WERI-Rb-1 (cell line): ENCODE measurements at regions not wholly inside any gene's neighbourhood (a gene's known extent, or its start where the extent isn't known, plus 50 kb on each side); places are given as distances from the start of the nearest gene placed in this dataset.
A peak's percentile ranks its signal among the peaks of the same experiment; 100 is the strongest.

Experiments used
- DNase-seq: peaks from one replicate; pipeline ENCODE4 v3.0.0-alpha.2; 2020
- H3K27ac ChIP-seq: fragments of 250-450 bp; sonication (Bioruptor Pico); 2 replicates; pipeline ENCODE4 v1.5.1; 2020; ENCODE audit warnings: mild to moderate bottlenecking, moderate library complexity
- H3K27me3 ChIP-seq: fragments of 250-450 bp; sonication (Bioruptor Pico); 2 replicates; pipeline ENCODE4 v1.5.1; 2021; ENCODE audit warnings: mild to moderate bottlenecking, low read depth, moderate library complexity; ENCODE audit not compliant: insufficient read depth, severe bottlenecking
- H3K36me3 ChIP-seq: fragments of 250-450 bp; sonication (Bioruptor Pico); 2 replicates; pipeline ENCODE4 v1.5.1; 2020; ENCODE audit warnings: mild to moderate bottlenecking, moderate library complexity
- H3K4me3 ChIP-seq: 2 replicates; pipeline ENCODE4 v1.5.1; 2011; ENCODE audit warnings: low read depth, mild to moderate bottlenecking, control low read depth, low read length
- H3K9me3 ChIP-seq: fragments of 250-450 bp; sonication (Bioruptor Pico); 2 replicates; pipeline ENCODE4 v1.5.1; 2021; ENCODE audit warnings: mild to moderate bottlenecking, moderate library complexity; ENCODE audit not compliant: severe bottlenecking
- CTCF ChIP-seq: IDR thresholded peaks from 2 replicates; pipeline ENCODE4 v1.5.1; 2011; ENCODE audit warnings: low read depth, mild to moderate bottlenecking, control low read depth, inconsistent platforms, low read length

GRCh38 chr9:88757406-88758010 lies 222.5 kb downstream of the NXNL2 start:
- H3K36me3 ChIP-seq = no peaks in the 10 kb centered on the region
- no peak overlapping the region for H3K27ac ChIP-seq
- no peaks in the 10 kb centered on the region for H3K9me3 ChIP-seq
- no peak overlapping the region for H3K4me3 ChIP-seq
- DNase-seq = no peak
- TF ChIP-seq CTCF = no peak
- H3K27me3 ChIP-seq = no peaks in the 10 kb centered on the region

DNA sequence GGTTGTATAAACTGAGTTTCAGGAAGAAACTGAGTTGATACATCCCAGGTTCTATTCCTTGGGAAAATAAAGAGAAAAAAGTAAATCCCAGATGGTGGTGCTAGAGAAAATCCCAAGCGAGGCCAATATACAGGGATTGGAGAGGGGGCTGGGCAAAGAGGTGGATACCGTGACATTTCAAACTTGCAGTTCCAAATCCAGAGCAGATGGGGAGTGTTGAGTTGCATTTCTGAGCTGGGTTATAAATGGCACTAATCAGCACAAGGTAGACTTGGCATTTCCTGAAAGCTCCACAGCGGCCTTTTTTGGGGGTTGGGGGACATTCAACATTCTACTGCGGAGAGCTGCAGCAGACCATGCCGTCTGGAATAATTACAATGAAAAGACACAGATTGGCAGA lies 224.4 kb downstream of the NXNL2 start:
- no peak overlapping the region for H3K4me3 ChIP-seq
- H3K27me3 ChIP-seq = no peaks in the 10 kb centered on the region
- H3K9me3 ChIP-seq = no peaks in the 10 kb centered on the region
- DNase-seq = peak; percentile 59
- peak; percentile 3; the same call in 1 of the 2 replicates for TF ChIP-seq CTCF
- H3K27ac ChIP-seq = peak overlapping the region; percentile 55
- H3K36me3 ChIP-seq = no peaks in the 10 kb centered on the region

DNA sequence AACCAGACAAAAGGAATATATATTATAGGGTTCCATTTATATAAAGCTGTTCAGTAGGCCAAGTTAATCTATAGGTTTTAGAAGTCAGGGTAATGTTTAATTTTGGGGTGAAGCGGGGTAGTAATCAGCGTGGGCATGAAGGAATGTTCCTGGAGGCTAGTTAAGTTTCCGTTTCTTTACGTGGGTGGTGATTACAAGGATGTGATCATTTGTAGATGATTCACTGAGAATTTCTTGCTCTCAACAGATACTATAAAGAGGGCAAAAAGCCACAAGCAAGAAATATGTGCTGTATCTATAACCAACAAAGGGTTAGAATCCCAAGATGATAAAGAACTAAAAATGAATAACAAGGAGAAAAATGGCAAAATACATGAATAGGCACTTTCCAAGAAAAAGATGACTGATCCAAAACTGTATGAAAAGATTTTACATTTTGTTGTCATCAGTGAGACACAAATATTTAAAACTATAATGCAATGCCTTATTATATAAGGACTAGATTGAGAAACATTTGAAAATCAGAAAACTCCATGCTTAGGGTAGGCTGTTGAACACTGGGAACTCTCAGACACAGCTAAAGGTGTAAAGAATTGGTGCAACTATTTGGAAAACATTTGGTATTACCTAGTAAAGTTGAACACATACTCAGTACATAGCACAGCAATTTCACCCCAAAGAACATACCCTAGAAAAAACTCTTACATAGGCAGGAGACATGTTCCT lies 224.3 kb upstream of the S1PR3 start:
- Histone ChIP-seq H3K4me3 (no peak overlapping the region), H3K9me3 (no peaks in the 10 kb centered on the region), H3K27me3 (no peaks in the 10 kb centered on the region), H3K27ac (no peak overlapping the region), H3K36me3 (no peaks in the 10 kb centered on the region)
- no peak for TF ChIP-seq CTCF
- DNase-seq = no peak

DNA sequence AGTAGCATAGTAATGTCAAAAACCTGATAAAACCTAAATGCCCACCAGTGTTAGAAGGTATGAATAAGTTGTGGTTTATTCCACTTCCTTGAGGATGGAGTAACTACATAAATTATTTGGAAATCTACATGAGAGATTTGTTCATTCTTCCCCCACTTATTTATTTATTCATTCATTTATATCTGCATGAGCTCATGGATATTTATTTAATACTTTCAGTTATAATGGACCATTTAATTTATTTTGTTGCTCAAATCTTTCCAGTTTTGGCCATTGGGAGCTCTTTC lies 223.8 kb upstream of the S1PR3 start:
- no peak for DNase-seq
- Histone ChIP-seq H3K9me3 (no peaks in the 10 kb centered on the region), H3K27ac (no peak overlapping the region), H3K36me3 (no peaks in the 10 kb centered on the region), H3K27me3 (no peaks in the 10 kb centered on the region), H3K4me3 (no peak overlapping the region)
- no peak for TF ChIP-seq CTCF

DNA sequence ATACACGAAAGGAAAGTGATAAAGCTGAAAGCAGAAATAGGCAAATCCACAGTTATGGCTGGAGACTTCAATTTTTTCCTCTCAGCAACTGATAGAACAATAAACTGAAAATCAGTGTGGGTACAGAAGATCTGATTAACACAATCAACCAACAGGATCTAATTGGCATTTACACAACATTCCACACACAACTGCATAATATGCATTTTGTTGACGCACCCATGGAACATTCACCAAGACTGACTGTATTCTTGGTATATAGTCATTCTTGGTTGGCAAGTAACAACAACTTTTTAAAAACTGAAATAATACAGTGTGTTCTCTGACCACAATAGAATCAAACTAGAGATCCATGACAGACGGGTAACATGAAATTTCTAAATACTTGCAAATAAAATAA lies 218.7 kb upstream of the S1PR3 start:
- DNase-seq = no peak
- H3K9me3 ChIP-seq = no peaks in the 10 kb centered on the region
- TF ChIP-seq CTCF = no peak
- H3K36me3 ChIP-seq = no peaks in the 10 kb centered on the region
- no peak overlapping the region for H3K4me3 ChIP-seq
- H3K27ac ChIP-seq = no peak overlapping the region
- H3K27me3 ChIP-seq = no peaks in the 10 kb centered on the region

- DNase-seq = no peak
- H3K9me3 ChIP-seq = no peaks in the 10 kb centered on the region
- H3K27ac ChIP-seq = no peak overlapping the region
- H3K4me3 ChIP-seq = no peak overlapping the region
- H3K36me3 ChIP-seq = no peaks in the 10 kb centered on the region
- no peak for TF ChIP-seq CTCF
- H3K27me3 ChIP-seq = no peaks in the 10 kb centered on the region
Measured at GRCh38 chr9:88773126-88773525, 218.1 kb upstream of the S1PR3 start.
